Endothelial cell of umbilical vein (primary cell): ENCODE measurements at regions not wholly inside any gene's neighbourhood (a gene's known extent, or its start where the extent isn't known, plus 50 kb on each side); places are given as distances from the start of the nearest gene placed in this dataset.

Experiments
- BruUV-seq: library from RNA; stranded (reverse); fragments of 400-500 nt; replicated peaks from 2 replicates; lab custom pipeline; 2021; lab: Mats Ljungman, UMichigan
- CTCF ChIA-PET: fragments of 300-600, 350-600 bp; sonication (Branson Sonifier 250); formaldehyde crosslinking; loops from one replicate; lab custom pipeline; 2021; ENCODE audit warnings: antibody characterized with exemption, inconsistent platforms; lab: Charles Lee
- POLR2A ChIA-PET: fragments of 300-600, 350-600 bp; sonication (Branson Sonifier 250); formaldehyde crosslinking; loops from one replicate; lab custom pipeline; 2021; ENCODE audit warnings: antibody characterized with exemption, inconsistent platforms; lab: Charles Lee
- DNase-seq: peaks from one replicate; pipeline ENCODE4 v3.0.0-alpha.2; 2011; ENCODE audit warnings: low read depth, low spot score
- FAIRE-seq: peaks from 2 replicates; lab custom pipeline; 2011; peaks lifted over from hg19 to GRCh38; lab: Jason Lieb, UNC
- H2AFZ ChIP-seq: 2 replicates; pipeline ENCODE4 v1.6.0; 2012; ENCODE audit warnings: low read depth, low read length, control low read depth, inconsistent platforms
- H3K27ac ChIP-seq: 2 replicates; pipeline ENCODE4 v1.5.1; 2011; ENCODE audit warnings: low read depth, mild to moderate bottlenecking, control low read depth, low read length, moderate library complexity; ENCODE audit not compliant: insufficient read depth
- H3K27me3 ChIP-seq, 2 experiments: 2 replicates each; pipeline versions ENCODE4 v1.6.0 to v1.6.1; 2011; ENCODE audit warnings: low read length in 2 of 2, mixed read lengths in 1 of 2; ENCODE audit not compliant: control insufficient read depth in 2 of 2, insufficient read depth in 2 of 2
- H3K36me3 ChIP-seq, 2 experiments: 2 replicates in 1 of 2; 3 replicates in 1 of 2; pipeline ENCODE4 v1.5.1; 2011; ENCODE audit warnings: low read length in 2 of 2, mild to moderate bottlenecking in 1 of 2, moderate library complexity in 1 of 2; ENCODE audit not compliant: control insufficient read depth in 2 of 2, insufficient read depth in 2 of 2; ENCODE audit errors: extremely low read depth in 1 of 2
- H3K4me1 ChIP-seq: 3 replicates; pipeline ENCODE4 v1.5.1; 2011; ENCODE audit warnings: mild to moderate bottlenecking, low read length; ENCODE audit not compliant: control insufficient read depth, insufficient read depth; ENCODE audit errors: extremely low read depth
- H3K4me2 ChIP-seq: 2 replicates; pipeline ENCODE4 v1.6.1; 2011; ENCODE audit warnings: low read length, control low read depth, mixed read lengths; ENCODE audit not compliant: insufficient read depth
- H3K4me3 ChIP-seq, 3 experiments: fragments of 200-600 bp in 1 of 3; sonication (generic), shearing (Covaris generic) in 1 of 3; replicated peaks in 1 of 3; 2 replicates each; pipeline ENCODE4 v1.5.1; 2011 to 2016; ENCODE audit warnings: control low read depth in 3 of 3, low read length in 3 of 3, mild to moderate bottlenecking in 2 of 3, inconsistent platforms in 1 of 3, low read depth in 1 of 3, moderate library complexity in 1 of 3; ENCODE audit not compliant: insufficient read depth in 1 of 3
- H3K79me2 ChIP-seq: 2 replicates; pipeline ENCODE4 v1.6.0; 2012; ENCODE audit warnings: low read length, inconsistent platforms; ENCODE audit not compliant: control insufficient read depth, insufficient read depth
- H3K9ac ChIP-seq: replicated peaks from 2 replicates; pipeline ENCODE3; 2011; ENCODE audit warnings: low read length, control low read depth; ENCODE audit not compliant: insufficient read depth; ENCODE audit errors: extremely low read depth
- H3K9me1 ChIP-seq: replicated peaks from 3 replicates; pipeline ENCODE4 v1.6.0; 2011; ENCODE audit warnings: mild to moderate bottlenecking, low read length; ENCODE audit not compliant: control insufficient read depth, insufficient read depth; ENCODE audit errors: extremely low read depth
- H3K9me3 ChIP-seq: replicated peaks from 2 replicates; pipeline ENCODE4 v1.5.1; 2012; ENCODE audit warnings: low read length, inconsistent platforms; ENCODE audit not compliant: control insufficient read depth, insufficient read depth
- H4K20me1 ChIP-seq: replicated peaks from 2 replicates; pipeline ENCODE3; 2011; ENCODE audit warnings: mild to moderate bottlenecking, low read length; ENCODE audit not compliant: control insufficient read depth, insufficient read depth; ENCODE audit errors: extremely low read depth
- FOS ChIP-seq: IDR thresholded peaks from 2 replicates; pipeline ENCODE4 v1.6.1; 2011; ENCODE audit warnings: mild to moderate bottlenecking, low read length, moderate library complexity, borderline replicate concordance; ENCODE audit not compliant: insufficient read depth
- GATA2 ChIP-seq: IDR thresholded peaks from 2 replicates; pipeline ENCODE4 v1.7.0; 2011; ENCODE audit warnings: low read depth, mild to moderate bottlenecking, moderate library complexity, mixed read lengths, low read length; ENCODE audit not compliant: insufficient read length, insufficient read depth
- JUN ChIP-seq: IDR thresholded peaks from 2 replicates; pipeline ENCODE4 v1.6.1; 2011; ENCODE audit warnings: borderline replicate concordance, low read depth; ENCODE audit not compliant: insufficient read length, insufficient read depth
- MAX ChIP-seq: IDR thresholded peaks from 2 replicates; pipeline ENCODE4 v1.6.1; 2011; ENCODE audit not compliant: insufficient read depth, insufficient read length
- MYC ChIP-seq: IDR thresholded peaks from one replicate; pipeline ENCODE4 v1.6.1; 2011; ENCODE audit warnings: mild to moderate bottlenecking, low read depth, low read length
- POLR2AphosphoS5 ChIP-seq: IDR thresholded peaks from 2 replicates; pipeline ENCODE4 v1.6.1; 2012; ENCODE audit warnings: low read depth, mild to moderate bottlenecking, control low read depth, low read length, moderate library complexity; ENCODE audit not compliant: insufficient read depth
- dilution Hi-C: fragments of 300-500 bp; cut with MboI; formaldehyde crosslinking; loops from one replicate; pipeline ENCODE4 v1.15.0; 2019; ENCODE audit warnings: low sequenced_read_pairs; ENCODE audit not compliant: extremely low pct_ligation_motif_present
- intact Hi-C: fragments of 100-400 bp; cut with micrococcal nuclease; formaldehyde crosslinking; loops from one replicate; pipeline ENCODE4 v1.10.0; 2022

GRCh38 chr6:1076531-1077459 is 235.1 kb upstream of the FOXQ1 start:
- Histone ChIP-seq H3K4me1 (no peaks in the 10 kb centered on the region), H3K9ac (no peak overlapping the region), H2AFZ (no peak overlapping the region), H3K36me3 (no peaks in the 10 kb centered on the region), H3K9me3 (no peaks in the 10 kb centered on the region), H3K9me1 (no peaks in the 10 kb centered on the region), H3K4me2 (no peak overlapping the region), H4K20me1 (no peaks in the 10 kb centered on the region), H3K79me2 (no peaks in the 10 kb centered on the region), H3K4me3 (no peak overlapping the region), H3K27me3 (no peaks in the 10 kb centered on the region), H3K27ac (no peak overlapping the region)
- TF ChIP-seq GATA2 (no peak), FOS (no peak), MAX (no peak), JUN (no peak)
- intact Hi-C loops (no loop called here), dilution Hi-C loops (no loop called here)
- DNase-seq (no peak), FAIRE-seq (no peak)
- CTCF ChIA-PET, result no interaction called here
- POLR2A ChIA-PET, result no interaction called here
- BruUV-seq, result no TSS peak

GRCh38 chr6:1075880-1076279 is 236.0 kb upstream of the FOXQ1 start:
- Histone ChIP-seq H3K4me1 (no peaks in the 10 kb centered on the region), H3K9me1 (no peaks in the 10 kb centered on the region), H3K27me3 (no peaks in the 10 kb centered on the region), H3K4me3 (no peak overlapping the region), H2AFZ (no peak overlapping the region), H3K79me2 (no peaks in the 10 kb centered on the region), H3K4me2 (no peak overlapping the region), H3K9ac (no peak overlapping the region), H3K9me3 (no peaks in the 10 kb centered on the region), H3K36me3 (no peaks in the 10 kb centered on the region), H4K20me1 (no peaks in the 10 kb centered on the region), H3K27ac (no peak overlapping the region)
- no peak for FAIRE-seq
- TF ChIP-seq GATA2 (no peak), POLR2AphosphoS5 (no peak), MAX (no peak), MYC (no peak)
- intact Hi-C loops, result no loop called here
- no TSS peak for BruUV-seq
- DNase-seq, result no peak
- ChIA-PET POLR2A (no interaction called here), CTCF (no interaction called here)
- dilution Hi-C loops, result no loop called here
